NT2/D1 (cell line): ENCODE measurements at regions not wholly inside any gene's neighbourhood (a gene's known extent, or its start where the extent isn't known, plus 50 kb on each side); places are given as distances from the start of the nearest gene placed in this dataset.
A peak's percentile ranks its signal among the peaks of the same experiment; 100 is the strongest.

Experiments used
- DNase-seq: peaks from one replicate; pipeline ENCODE4 v3.0.0-alpha.2; 2011; ENCODE audit warnings: low read depth, low spot score
- H3K27me3 ChIP-seq: 2 replicates; pipeline ENCODE4 v1.6.0; 2011; ENCODE audit warnings: mild to moderate bottlenecking; ENCODE audit not compliant: insufficient read length, insufficient read depth
- H3K36me3 ChIP-seq: 2 replicates; pipeline ENCODE4 v1.6.1; 2011; ENCODE audit warnings: mild to moderate bottlenecking, low read length, mixed read lengths; ENCODE audit not compliant: insufficient read depth, insufficient read length
- H3K4me1 ChIP-seq: 2 replicates; pipeline ENCODE4 v1.5.1; 2011; ENCODE audit not compliant: insufficient read depth, insufficient read length
- H3K4me3 ChIP-seq: 2 replicates; pipeline ENCODE4 v1.5.1; 2011; ENCODE audit warnings: low read depth; ENCODE audit not compliant: insufficient read length
- H3K9ac ChIP-seq: 2 replicates; pipeline ENCODE4 v1.6.0; 2011; ENCODE audit warnings: low read depth; ENCODE audit not compliant: insufficient read length
- H3K9me3 ChIP-seq: 2 replicates; pipeline ENCODE4 v1.5.1; 2011; ENCODE audit warnings: mild to moderate bottlenecking, low read length; ENCODE audit not compliant: insufficient read depth
- SUZ12 ChIP-seq: IDR thresholded peaks from 2 replicates; pipeline ENCODE4 v1.6.1; 2011; ENCODE audit not compliant: insufficient read length, insufficient read depth; ENCODE audit errors: extremely low read depth
- YY1 ChIP-seq: IDR thresholded peaks from 2 replicates; pipeline ENCODE4 v1.6.1; 2011; ENCODE audit not compliant: insufficient read length, insufficient read depth
- ZNF274 ChIP-seq: IDR thresholded peaks from 2 replicates; pipeline ENCODE4 v1.6.1; 2011; ENCODE audit warnings: mild to moderate bottlenecking, low read depth, low read length

- Histone ChIP-seq H3K9me3 (no peaks in the 10 kb centered on the region), H3K27me3 (no peaks in the 10 kb centered on the region), H3K9ac (no peak overlapping the region), H3K4me1 (no peaks in the 10 kb centered on the region), H3K4me3 (no peak overlapping the region), H3K36me3 (no peaks in the 10 kb centered on the region)
- no peak for DNase-seq
- TF ChIP-seq SUZ12 (no peak), ZNF274 (no peak), YY1 (no peak)
Measured at GRCh38 chr5:79868163-79868670, 122.8 kb downstream of the MTX3 start.

- H3K4me1 ChIP-seq = no peaks in the 10 kb centered on the region
- no peaks in the 10 kb centered on the region for H3K36me3 ChIP-seq
- no peak overlapping the region for H3K9ac ChIP-seq
- no peaks in the 10 kb centered on the region for H3K9me3 ChIP-seq
- DNase-seq = no peak
- TF ChIP-seq YY1 = no peak
- no peaks in the 10 kb centered on the region for H3K27me3 ChIP-seq
- H3K4me3 ChIP-seq = no peak overlapping the region
Measured at GRCh38 chr5:79865579-79865978, 125.5 kb downstream of the MTX3 start.

- Histone ChIP-seq H3K27me3 (no peaks in the 10 kb centered on the region), H3K9me3 (no peaks in the 10 kb centered on the region), H3K4me3 (no peak overlapping the region), H3K9ac (no peak overlapping the region), H3K36me3 (no peaks in the 10 kb centered on the region), H3K4me1 (no peaks in the 10 kb centered on the region)
- TF ChIP-seq SUZ12 = no peak
- TF ChIP-seq YY1 = no peak
- TF ChIP-seq ZNF274 = no peak
- no peak for DNase-seq
Measured at GRCh38 chr5:79864364-79864763, 126.7 kb downstream of the MTX3 start.

- TF ChIP-seq SUZ12 (no peak), YY1 (no peak), ZNF274 (no peak)
- H3K9me3 ChIP-seq = no peaks in the 10 kb centered on the region
- no peak overlapping the region for H3K9ac ChIP-seq
- no peaks in the 10 kb centered on the region for H3K27me3 ChIP-seq
- H3K36me3 ChIP-seq = no peaks in the 10 kb centered on the region
- DNase-seq = no peak
- H3K4me1 ChIP-seq = no peaks in the 10 kb centered on the region
- no peak overlapping the region for H3K4me3 ChIP-seq
Measured at GRCh38 chr5:79859588-79859987, 131.5 kb downstream of the MTX3 start.

- Histone ChIP-seq H3K9ac (no peak overlapping the region), H3K36me3 (no peaks in the 10 kb centered on the region), H3K27me3 (no peaks in the 10 kb centered on the region), H3K4me3 (no peak overlapping the region), H3K9me3 (no peaks in the 10 kb centered on the region), H3K4me1 (no peaks in the 10 kb centered on the region)
- TF ChIP-seq SUZ12 = no peak
- DNase-seq = no peak
Measured at GRCh38 chr5:79858410-79858723, 132.7 kb downstream of the MTX3 start.

GRCh38 chr5:79857714-79858409, 133.2 kb downstream of the MTX3 start:
- H3K4me3 ChIP-seq = no peak overlapping the region

GRCh38 chr5:79856456-79857055, 134.5 kb downstream of the MTX3 start:
- DNase-seq = no peak
- H3K9me3 ChIP-seq = no peaks in the 10 kb centered on the region
- no peaks in the 10 kb centered on the region for H3K27me3 ChIP-seq
- H3K4me1 ChIP-seq = no peaks in the 10 kb centered on the region
- no peak overlapping the region for H3K4me3 ChIP-seq
- no peak overlapping the region for H3K9ac ChIP-seq
- TF ChIP-seq ZNF274 (no peak), SUZ12 (no peak), YY1 (no peak)
- no peaks in the 10 kb centered on the region for H3K36me3 ChIP-seq

More at GRCh38 chr5:79857714-79858409, 133.2 kb downstream of the MTX3 start:
- Histone ChIP-seq H3K9ac (no peak overlapping the region), H3K27me3 (no peaks in the 10 kb centered on the region), H3K4me1 (no peaks in the 10 kb centered on the region), H3K9me3 (no peaks in the 10 kb centered on the region), H3K36me3 (no peaks in the 10 kb centered on the region)
- peak; percentile 35 for DNase-seq
- no peak for TF ChIP-seq ZNF274
- TF ChIP-seq SUZ12 = no peak
- TF ChIP-seq YY1 = no peak
